Mesenchymal stem cell (in vitro differentiated cells and primary cell): ENCODE measurements at regions not wholly inside any gene's neighbourhood (a gene's known extent, or its start where the extent isn't known, plus 50 kb on each side); places are given as distances from the start of the nearest gene placed in this dataset.
"Not testable (repeated sequence)": the region's sequence is repeated elsewhere in the genome, so short reads cannot be mapped to it uniquely, and the experiment has no call there.

Experiments
- DNase-seq: peaks from one replicate; pipeline ENCODE4 v3.0.0-alpha.2; 2013
- H2AFZ ChIP-seq: one replicate; pipeline ENCODE4 v1.6.1; 2013; ENCODE audit warnings: low read depth, mild to moderate bottlenecking, control low read depth, inconsistent platforms, low read length, moderate library complexity
- H2AK5ac ChIP-seq: 2 replicates; pipeline ENCODE4 v1.6.1; 2013; ENCODE audit warnings: low read length, moderate library complexity, mild to moderate bottlenecking, inconsistent platforms; ENCODE audit not compliant: severe bottlenecking
- H2BK120ac ChIP-seq: one replicate; pipeline ENCODE4 v1.6.1; 2013; ENCODE audit warnings: low read depth, mild to moderate bottlenecking, inconsistent platforms, low read length, moderate library complexity
- H2BK12ac ChIP-seq, 2 experiments: one replicate each; pipeline ENCODE4 v1.6.1; 2013; ENCODE audit warnings: inconsistent platforms in 2 of 2, low read length in 2 of 2, mild to moderate bottlenecking in 2 of 2, moderate library complexity in 2 of 2, control low read depth in 1 of 2
- H2BK15ac ChIP-seq: one replicate; pipeline ENCODE4 v1.6.1; 2013; ENCODE audit warnings: mild to moderate bottlenecking, low read depth, inconsistent platforms; ENCODE audit not compliant: poor library complexity, severe bottlenecking
- H2BK5ac ChIP-seq: 2 replicates; pipeline ENCODE4 v1.6.1; 2013; ENCODE audit warnings: low read depth, mild to moderate bottlenecking, low read length, control low read depth, inconsistent platforms; ENCODE audit not compliant: poor library complexity, severe bottlenecking
- H3K14ac ChIP-seq, 2 experiments: one replicate each; pipeline ENCODE4 v1.6.1; 2013; ENCODE audit warnings: inconsistent platforms in 2 of 2, low read length in 2 of 2, control low read depth in 1 of 2, mild to moderate bottlenecking in 1 of 2, moderate library complexity in 1 of 2
- H3K18ac ChIP-seq, 2 experiments: one replicate each; pipeline ENCODE4 v1.6.1; 2013; ENCODE audit warnings: inconsistent platforms in 2 of 2, low read length in 2 of 2, control low read depth in 1 of 2, low read depth in 1 of 2, mild to moderate bottlenecking in 1 of 2
- H3K23ac ChIP-seq, 2 experiments: one replicate each; pipeline ENCODE4 v1.6.1; 2013; ENCODE audit warnings: inconsistent platforms in 2 of 2, low read length in 2 of 2, mild to moderate bottlenecking in 2 of 2, moderate library complexity in 2 of 2, control low read depth in 1 of 2
- H3K27ac ChIP-seq: 2 replicates; pipeline ENCODE4 v1.5.1; 2013; ENCODE audit warnings: mild to moderate bottlenecking, moderate library complexity, low read length, control low read depth, inconsistent platforms; ENCODE audit not compliant: poor library complexity, severe bottlenecking
- H3K27me3 ChIP-seq, 2 experiments: 2 replicates each; pipeline versions ENCODE4 v1.6.1 to v1.7.0; 2013; ENCODE audit warnings: low read length in 2 of 2, mild to moderate bottlenecking in 2 of 2, moderate library complexity in 2 of 2, control low read depth in 1 of 2, inconsistent platforms in 1 of 2; ENCODE audit not compliant: control insufficient read depth in 1 of 2, insufficient read depth in 1 of 2
- H3K36me3 ChIP-seq, 2 experiments: 2 replicates each; pipeline versions ENCODE4 v1.6.1 to v1.7.0; 2013; ENCODE audit warnings: low read length in 2 of 2, control low read depth in 1 of 2, inconsistent platforms in 1 of 2, low read depth in 1 of 2, mild to moderate bottlenecking in 1 of 2; ENCODE audit not compliant: insufficient read depth in 2 of 2, control insufficient read depth in 1 of 2
- H3K4ac ChIP-seq, 2 experiments: one replicate each; pipeline ENCODE4 v1.6.1; 2013; ENCODE audit warnings: inconsistent platforms in 2 of 2, low read length in 2 of 2, mild to moderate bottlenecking in 2 of 2, moderate library complexity in 2 of 2, control low read depth in 1 of 2, low read depth in 1 of 2
- H3K4me1 ChIP-seq: 2 replicates; pipeline ENCODE4 v1.6.1; 2013; ENCODE audit warnings: low read depth, low read length, control low read depth; ENCODE audit not compliant: control insufficient read depth, insufficient read depth
- H3K4me2 ChIP-seq: 2 replicates; pipeline ENCODE4 v1.6.1; 2013; ENCODE audit warnings: low read length, mild to moderate bottlenecking, inconsistent platforms; ENCODE audit not compliant: poor library complexity, severe bottlenecking
- H3K4me3 ChIP-seq, 2 experiments: 2 replicates each; pipeline versions ENCODE4 v1.5.1 to v1.7.0; 2013; ENCODE audit warnings: low read length in 2 of 2, mild to moderate bottlenecking in 2 of 2, control low read depth in 1 of 2, low read depth in 1 of 2; ENCODE audit not compliant: insufficient read depth in 1 of 2
- H3K79me1 ChIP-seq: replicated peaks from 2 replicates; pipeline ENCODE4 v1.6.1; 2013; ENCODE audit warnings: mild to moderate bottlenecking, control low read depth, low read length, inconsistent platforms; ENCODE audit not compliant: poor library complexity, severe bottlenecking
- H3K9ac ChIP-seq: 2 replicates; pipeline ENCODE4 v1.7.0; 2013; ENCODE audit warnings: mild to moderate bottlenecking, low read length, moderate library complexity
- H3K9me3 ChIP-seq: 2 replicates; pipeline ENCODE4 v1.7.0; 2013; ENCODE audit warnings: mild to moderate bottlenecking, low read length; ENCODE audit not compliant: control insufficient read depth
- H4K8ac ChIP-seq: one replicate; pipeline ENCODE4 v1.6.1; 2013; ENCODE audit warnings: inconsistent platforms, mild to moderate bottlenecking, low read length, moderate library complexity
- H4K91ac ChIP-seq: one replicate; pipeline ENCODE4 v1.6.1; 2013; ENCODE audit warnings: mild to moderate bottlenecking, low read length, inconsistent platforms
- WGBS: methylation state at CpG from one replicate; pipeline ENCODE4 v1.1.7; 2013; ENCODE audit warnings: mixed read lengths; 5-methylcytosine and 5-hydroxymethylcytosine counted together

DNA sequence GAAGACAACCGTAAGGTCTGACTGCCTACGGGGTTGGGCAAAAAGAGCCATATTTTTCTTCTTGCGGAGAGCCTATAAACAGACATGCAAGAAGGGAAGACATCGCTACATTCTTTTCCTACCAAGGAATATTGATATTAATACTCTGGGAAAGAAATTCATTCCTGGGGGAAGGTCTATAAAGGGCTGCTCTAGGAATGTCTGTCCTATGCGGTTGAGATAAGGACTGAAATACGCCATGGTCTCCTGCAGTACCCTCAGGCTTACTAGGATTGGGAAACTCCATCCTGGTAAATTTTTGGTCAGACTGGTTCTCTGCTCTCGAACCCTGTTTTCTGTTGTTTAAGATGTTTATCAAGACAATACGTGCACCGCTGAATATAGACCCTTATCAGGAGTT is 190.8 kb upstream of the KIT start:
- not testable (repeated sequence) for H4K91ac ChIP-seq, H2BK120ac ChIP-seq, H3K4ac ChIP-seq, H2BK5ac ChIP-seq, H3K23ac ChIP-seq, H3K18ac ChIP-seq, H3K4me2 ChIP-seq, DNase-seq, H3K14ac ChIP-seq, H3K27ac ChIP-seq, H3K4me1 ChIP-seq, H3K4me3 ChIP-seq, H3K79me1 ChIP-seq, H3K27me3 ChIP-seq, H3K36me3 ChIP-seq, H3K9ac ChIP-seq, H2AK5ac ChIP-seq, H2AFZ ChIP-seq, H4K8ac ChIP-seq, H2BK15ac ChIP-seq, H2BK12ac ChIP-seq
- peaks cover 18% of the 10 kb centered on the region for H3K9me3 ChIP-seq
- 82% methylated on average over 7 of the region's 9 CpGs for WGBS

- no peak overlapping the region for H3K4ac ChIP-seq
- H2BK12ac ChIP-seq: no peak overlapping the region
- H2BK120ac ChIP-seq: no peak overlapping the region
- H3K4me3 ChIP-seq: no peak overlapping the region
- H3K79me1 ChIP-seq: no peaks in the 10 kb centered on the region
- no peak overlapping the region for H3K14ac ChIP-seq
- no peaks in the 10 kb centered on the region for H3K4me1 ChIP-seq
- H3K9ac ChIP-seq: no peak overlapping the region
- no peak overlapping the region for H3K4me2 ChIP-seq
- H3K23ac ChIP-seq: no peak overlapping the region
- no peak overlapping the region for H3K18ac ChIP-seq
- H4K91ac ChIP-seq: no peak overlapping the region
- no peaks in the 10 kb centered on the region for H3K27me3 ChIP-seq
- H2AK5ac ChIP-seq: no peak overlapping the region
- no peak overlapping the region for H2BK15ac ChIP-seq
- peak; percentile 85 for DNase-seq
- H4K8ac ChIP-seq: no peak overlapping the region
- H2BK5ac ChIP-seq: no peak overlapping the region
- no peaks in the 10 kb centered on the region for H3K36me3 ChIP-seq
- peaks cover 5% of the 10 kb centered on the region for H3K9me3 ChIP-seq
- no peak overlapping the region for H3K27ac ChIP-seq
- 52% methylated on average over 7 of the region's 7 CpGs for WGBS
- no peak overlapping the region for H2AFZ ChIP-seq
Measured at GRCh38 chr4:54473077-54473545, 184.6 kb upstream of the KIT start.

GRCh38 chr4:54473798-54474197 is 184.0 kb upstream of the KIT start:
- Histone ChIP-seq H2BK15ac (no peak overlapping the region), H2BK120ac (no peak overlapping the region), H3K18ac (no peak overlapping the region), H2BK12ac (no peak overlapping the region), H3K27me3 (no peaks in the 10 kb centered on the region), H3K4me1 (no peaks in the 10 kb centered on the region), H3K4me3 (no peak overlapping the region), H3K27ac (no peak overlapping the region), H2BK5ac (no peak overlapping the region), H3K4me2 (no peak overlapping the region), H3K23ac (no peak overlapping the region), H3K9ac (no peak overlapping the region), H4K91ac (no peak overlapping the region), H3K4ac (no peak overlapping the region), H3K36me3 (no peaks in the 10 kb centered on the region), H2AK5ac (no peak overlapping the region), H4K8ac (no peak overlapping the region), H2AFZ (no peak overlapping the region), H3K14ac (no peak overlapping the region), H3K9me3 (peaks cover 3% of the 10 kb centered on the region), H3K79me1 (no peaks in the 10 kb centered on the region)
- WGBS: 94% methylated on average over 5 of the region's 6 CpGs
- no peak for DNase-seq

DNA sequence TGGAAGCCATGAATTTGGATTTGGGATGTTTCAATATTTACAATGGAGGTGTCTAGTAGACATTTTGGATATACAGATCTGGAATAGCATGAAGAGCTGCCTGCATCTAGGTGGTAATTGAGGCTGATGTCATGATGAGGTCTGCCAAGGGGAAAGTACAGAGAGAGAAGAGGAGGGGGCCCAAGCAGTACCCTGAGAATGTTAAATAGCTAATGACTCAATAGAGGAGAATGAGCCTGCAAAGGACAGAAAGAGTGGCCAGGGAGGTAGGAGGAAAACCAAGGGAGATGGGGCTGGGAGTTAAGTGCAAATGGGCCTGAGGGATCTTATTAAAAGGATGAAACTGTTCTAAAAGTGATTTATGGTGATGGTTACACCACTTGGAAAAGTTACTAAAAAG is 182.2 kb upstream of the KIT start:
- H3K27ac ChIP-seq: no peak overlapping the region

More for the DNA sequence above, 182.2 kb upstream of the KIT start:
- Histone ChIP-seq H2BK15ac (no peak overlapping the region), H3K4me3 (no peak overlapping the region), H3K4ac (no peak overlapping the region), H2BK12ac (no peak overlapping the region), H3K4me2 (no peak overlapping the region), H3K14ac (no peak overlapping the region), H2BK5ac (no peak overlapping the region), H2AK5ac (no peak overlapping the region), H2AFZ (no peak overlapping the region), H3K27me3 (no peaks in the 10 kb centered on the region), H2BK120ac (no peak overlapping the region), H3K18ac (no peak overlapping the region), H3K9me3 (peaks cover 16% of the 10 kb centered on the region), H4K8ac (no peak overlapping the region), H3K4me1 (no peaks in the 10 kb centered on the region), H4K91ac (no peak overlapping the region), H3K79me1 (no peaks in the 10 kb centered on the region), H3K36me3 (no peaks in the 10 kb centered on the region), H3K9ac (no peak overlapping the region), H3K23ac (no peak overlapping the region)
- DNase-seq: no peak
